HG03571 (cell line): ENCODE measurements at regions not wholly inside any gene's neighbourhood (a gene's known extent, or its start where the extent isn't known, plus 50 kb on each side); places are given as distances from the start of the nearest gene placed in this dataset.

Experiments
- ATAC-seq: cut with Tn5 transposase; IDR thresholded peaks from one replicate; pipeline ENCODE4 v1.9.1; 2021; ENCODE audit not compliant: unreplicated experiment

- ATAC-seq = no peak
These were observed 145.7 kb upstream of the QRFPR start for GRCh38 chr4:121526509-121526908.

DNA sequence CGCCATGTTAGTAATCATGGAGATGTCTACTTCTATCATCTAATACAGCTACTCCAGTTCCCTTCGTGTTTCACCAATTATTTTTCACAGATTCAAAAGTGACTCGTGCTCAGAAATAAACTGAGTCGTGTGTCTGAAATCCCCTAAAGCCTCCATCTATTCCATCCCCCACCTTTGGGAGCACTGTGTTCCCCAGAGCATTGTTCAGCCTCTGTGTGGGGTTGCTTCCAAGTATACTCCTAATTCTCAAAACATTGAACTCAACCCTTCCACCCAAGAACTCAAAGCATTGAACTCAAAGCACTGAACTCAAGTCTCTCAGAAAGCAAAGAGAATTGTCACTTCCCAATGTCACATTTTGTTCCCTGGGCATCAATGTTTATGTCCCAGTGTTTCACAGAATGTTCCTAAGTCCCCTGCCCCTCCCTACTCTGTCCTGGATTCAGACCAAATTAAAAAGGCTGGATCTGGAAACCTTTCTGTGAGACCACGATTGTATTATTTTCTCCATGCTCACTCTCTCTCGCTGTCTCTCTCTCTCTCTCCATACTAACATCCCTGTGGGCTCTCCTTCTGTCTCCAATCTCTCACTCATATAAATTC is 138.5 kb upstream of the QRFPR start:
- no peak for ATAC-seq

DNA sequence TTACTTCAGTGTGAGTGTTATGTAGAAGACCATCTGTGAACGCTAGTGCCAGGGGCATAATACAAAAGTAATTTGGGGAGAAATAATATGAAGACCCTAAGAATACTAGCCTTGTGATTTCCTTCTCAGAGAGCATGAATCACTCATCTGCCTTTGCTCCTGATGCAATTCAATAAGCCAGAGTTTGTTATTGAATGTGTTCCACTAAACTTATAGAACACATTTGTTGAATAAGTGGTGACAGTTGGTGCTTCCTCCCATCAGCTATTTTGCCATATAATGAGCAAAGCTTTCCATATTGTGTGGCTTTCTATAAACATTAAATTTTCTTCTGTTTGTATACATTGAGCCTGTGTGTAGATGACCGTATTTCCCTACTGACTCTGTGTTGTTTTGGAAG is 136.4 kb upstream of the QRFPR start:
- ATAC-seq = no peak

DNA sequence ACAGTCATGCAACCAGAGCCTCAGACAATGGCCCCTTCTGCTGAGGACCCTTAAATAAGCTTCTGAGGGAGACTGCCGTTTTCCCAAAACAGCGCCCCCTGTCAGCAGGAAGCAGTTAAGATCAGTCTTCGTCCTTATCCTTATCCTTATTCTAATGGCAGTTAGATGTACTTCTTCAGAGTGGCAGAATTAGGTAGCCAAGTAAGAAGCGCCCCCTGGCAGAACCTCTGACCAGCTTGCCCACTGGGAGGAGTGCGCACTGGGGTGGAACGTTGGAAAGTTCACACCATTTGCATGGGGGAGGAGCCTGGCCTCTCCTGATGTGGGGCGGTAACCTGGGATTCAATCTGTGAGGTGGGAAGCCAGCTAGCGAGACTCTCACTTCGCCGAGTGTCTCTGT is 133.6 kb upstream of the QRFPR start:
- no peak for ATAC-seq

GRCh38 chr4:121510341-121510874 is 129.6 kb upstream of the QRFPR start:
- ATAC-seq = peak; percentile 67

DNA sequence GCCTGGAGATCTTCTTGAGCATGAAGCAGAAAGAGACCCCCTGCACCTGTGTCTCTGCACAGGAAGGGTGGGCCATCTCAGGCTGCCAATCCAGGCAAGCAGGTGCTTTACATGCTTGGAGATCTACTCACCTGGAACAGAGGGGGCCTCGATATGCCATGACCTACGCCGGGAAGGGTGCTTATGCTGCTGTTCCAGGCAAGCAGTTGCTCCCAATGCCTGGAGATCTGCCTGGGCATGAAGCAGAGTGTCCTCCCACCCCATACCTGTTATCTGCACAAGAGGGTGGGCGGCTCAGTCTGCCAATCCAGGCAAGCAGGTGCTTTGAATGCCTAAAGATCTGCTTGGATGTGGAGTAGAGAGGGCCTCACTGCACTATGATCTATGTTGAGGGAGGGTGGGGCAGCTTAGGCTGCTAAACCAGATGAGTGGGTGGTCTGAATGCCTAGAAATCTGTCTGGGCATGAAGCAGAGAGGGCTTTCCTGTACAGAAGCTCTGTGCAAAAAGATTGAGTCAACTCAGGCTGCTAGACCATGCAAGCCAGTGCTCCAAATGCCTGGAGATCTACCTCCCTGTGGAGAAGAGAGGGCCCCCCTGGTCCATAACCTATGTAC is 104.5 kb upstream of the QRFPR start:
- no peak for ATAC-seq

GRCh38 chr4:121484633-121485032 is 103.8 kb upstream of the QRFPR start:
- ATAC-seq = no peak

GRCh38 chr4:121479808-121480207 is 99.0 kb upstream of the QRFPR start:
- no peak for ATAC-seq

DNA sequence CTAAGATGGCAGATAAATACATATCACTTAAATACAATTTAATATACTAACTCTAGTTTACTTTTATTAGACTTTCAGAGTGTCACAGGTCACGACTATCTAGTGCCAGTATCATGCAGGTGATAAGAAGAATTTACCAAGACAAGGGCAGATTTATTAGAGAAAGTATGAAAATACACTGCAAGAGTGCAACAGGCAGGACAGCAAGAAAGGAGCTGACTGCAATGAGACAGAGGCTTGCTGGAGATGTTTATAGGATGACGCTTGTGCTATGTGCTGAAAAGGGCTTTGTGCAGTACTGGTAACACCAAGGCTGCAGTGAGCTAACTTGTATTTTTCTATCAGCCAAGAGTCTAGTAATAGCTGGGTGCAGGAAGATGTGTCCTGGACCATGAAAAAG is 96.7 kb upstream of the QRFPR start:
- no peak for ATAC-seq

DNA sequence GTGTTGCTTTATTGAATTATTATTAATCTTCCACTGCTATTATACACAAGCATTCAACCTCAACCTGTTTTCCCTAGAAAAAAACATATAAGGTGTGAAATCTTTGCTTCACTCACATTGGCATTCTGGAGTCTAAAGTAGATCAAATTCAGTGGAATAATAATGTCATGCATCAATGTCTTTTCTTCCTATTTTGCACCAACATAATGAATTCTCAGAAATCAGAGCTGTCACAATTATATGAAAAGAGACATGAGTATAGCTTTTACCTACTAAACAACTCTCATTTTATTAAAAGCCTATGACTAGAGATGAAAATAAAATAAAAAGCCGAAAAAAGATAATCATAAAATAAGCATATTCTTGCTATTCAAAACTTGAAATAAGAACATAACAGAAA is 96.3 kb upstream of the QRFPR start:
- no peak for ATAC-seq

GRCh38 chr4:121472937-121473721 is 92.3 kb upstream of the QRFPR start:
- peak; percentile 65 for ATAC-seq

GRCh38 chr4:121464854-121465253 is 84.0 kb upstream of the QRFPR start:
- no peak for ATAC-seq

DNA sequence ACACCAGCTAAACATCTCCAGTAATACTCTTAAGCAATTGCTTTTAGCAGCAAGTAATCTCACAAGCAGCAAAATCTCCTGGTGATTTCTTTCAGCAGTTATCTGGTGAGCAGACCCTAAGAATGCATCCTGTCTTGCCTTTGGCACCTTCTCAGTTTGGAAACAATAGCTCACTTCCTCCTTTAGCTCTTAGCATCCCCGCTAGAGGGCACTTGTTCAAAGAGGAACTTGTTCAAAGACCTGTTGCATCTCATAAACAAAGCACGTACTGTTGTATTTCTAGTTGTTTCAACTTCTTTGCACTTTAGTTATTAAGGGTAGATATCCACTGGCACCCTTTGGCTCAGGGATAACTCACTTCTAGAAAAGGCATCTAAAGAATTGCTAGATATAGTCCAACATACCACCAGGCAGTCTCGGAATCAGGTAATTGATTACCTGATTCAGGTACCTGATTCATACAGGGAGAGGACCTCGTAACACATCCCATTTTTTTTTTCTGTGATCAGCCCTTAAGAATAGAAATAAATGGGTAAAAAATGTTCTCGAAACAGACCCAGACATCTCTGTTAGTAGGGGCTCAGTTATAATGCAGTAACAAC is 81.9 kb upstream of the QRFPR start:
- ATAC-seq = no peak

- ATAC-seq = no peak
These were observed 78.2 kb upstream of the QRFPR start for GRCh38 chr4:121459026-121459425.

DNA sequence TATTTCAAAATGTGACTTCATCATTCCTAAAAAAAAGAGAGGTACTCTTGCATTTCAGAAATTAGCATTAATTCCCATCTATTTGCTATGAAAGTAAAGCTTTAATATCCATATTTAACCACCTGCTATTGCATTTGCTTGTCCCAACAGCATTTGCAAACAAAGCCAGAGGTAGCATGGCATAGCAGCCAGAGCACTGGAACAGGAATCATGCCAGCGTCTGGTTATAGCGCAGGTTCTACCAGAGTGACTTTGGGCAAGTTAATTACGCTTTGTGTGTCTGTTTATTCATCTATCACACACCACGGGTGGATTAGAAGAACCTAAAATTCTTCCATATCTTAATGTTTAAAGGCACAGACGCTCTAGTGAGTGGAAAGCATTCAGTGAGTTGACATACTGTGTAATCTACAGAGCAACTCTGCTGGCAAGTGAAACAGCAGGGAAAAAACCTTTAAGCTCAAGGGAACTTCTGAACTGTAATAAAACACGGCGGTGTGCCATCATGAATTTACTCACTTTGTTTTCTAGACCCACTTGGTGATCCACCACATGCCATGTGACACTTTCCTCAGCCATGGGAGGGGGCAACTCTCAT is 76.6 kb upstream of the QRFPR start:
- no peak for ATAC-seq

DNA sequence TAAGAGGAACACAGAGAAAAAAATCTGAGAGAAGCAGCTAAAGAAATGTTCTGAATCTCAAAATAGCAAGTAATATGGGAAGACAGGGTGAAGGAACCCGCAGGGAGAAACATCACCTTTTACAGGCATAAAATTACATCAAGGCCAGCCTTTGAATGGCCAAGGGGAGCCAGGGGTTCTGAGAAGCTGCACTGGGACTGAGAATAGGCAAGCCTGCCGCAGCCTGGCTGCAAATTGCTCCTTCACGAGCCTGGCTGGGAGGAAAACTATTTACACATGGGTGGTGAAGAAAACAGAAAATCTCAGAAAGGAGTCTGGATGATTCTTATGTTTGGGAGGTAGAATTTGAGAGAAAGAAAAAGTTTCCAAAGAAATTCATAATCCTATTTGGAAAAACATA is 74.5 kb upstream of the QRFPR start:
- ATAC-seq = no peak

GRCh38 chr4:121454251-121454979 is 73.6 kb upstream of the QRFPR start:
- no peak for ATAC-seq

GRCh38 chr4:121451310-121451709 is 70.5 kb upstream of the QRFPR start:
- ATAC-seq = no peak

DNA sequence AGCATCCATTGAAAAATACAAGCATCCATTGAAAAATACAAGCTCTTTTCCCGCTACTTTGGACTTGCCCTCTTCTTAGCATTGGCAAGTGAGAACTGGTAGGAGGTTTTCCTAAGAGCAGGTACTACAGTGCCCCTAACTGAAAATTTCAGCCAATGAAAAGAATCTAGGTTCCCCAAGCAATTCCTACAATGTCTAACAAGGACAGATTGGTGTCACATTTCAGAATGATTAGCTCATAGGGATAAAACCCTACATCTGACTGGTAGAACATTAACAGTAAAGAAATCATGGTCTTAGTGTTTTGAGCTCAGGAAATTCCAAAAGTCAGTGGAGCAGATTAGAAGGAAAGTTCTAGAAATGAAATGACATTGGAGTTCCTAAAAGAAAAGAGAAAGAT is 68.6 kb upstream of the QRFPR start:
- ATAC-seq = no peak

GRCh38 chr4:121448231-121448630 is 67.4 kb upstream of the QRFPR start:
- ATAC-seq = no peak

- no peak for ATAC-seq
These were observed 58.9 kb upstream of the QRFPR start for GRCh38 chr4:121439669-121440068.
